Upper lobe of left lung (tissue), 6 donors: ENCODE measurements at regions not wholly inside any gene's neighbourhood (a gene's known extent, or its start where the extent isn't known, plus 50 kb on each side); places are given as distances from the start of the nearest gene placed in this dataset.

Source experiments
- ATAC-seq, 2 donors: fragments of 200-7000 bp; cut with Tn5 transposase; one replicate each; pipeline ENCODE4 v1.9.1; 2022; ENCODE audit warnings: mild to moderate bottlenecking in 2 of 2, moderate library complexity in 2 of 2; ENCODE audit not compliant: low FRiP score in 2 of 2
- DNase-seq, 2 donors: peaks; one replicate each; pipeline ENCODE4 v3.0.0-alpha.2; 2019 to 2020
- H3K27ac ChIP-seq, 4 donors: fragments of 200-600 bp; sonication (generic); one replicate each; pipeline ENCODE4 v1.5.1; 2016 to 2019
- H3K27me3 ChIP-seq, 4 donors: fragments of 200-600 bp; sonication (generic); one replicate each; pipeline ENCODE4 v1.5.1; 2017 to 2019
- H3K36me3 ChIP-seq, 4 donors: fragments of 200-600 bp; sonication (generic); one replicate each; pipeline ENCODE4 v1.5.1; 2016 to 2019
- H3K4me1 ChIP-seq, 4 donors: fragments of 200-600 bp; sonication (generic); one replicate each; pipeline ENCODE4 v1.5.1; 2018 to 2019
- H3K4me3 ChIP-seq, 4 donors: fragments of 200-600 bp; sonication (generic); one replicate each; pipeline ENCODE4 v1.5.1; 2017 to 2019; ENCODE audit warnings: mild to moderate bottlenecking in 2 of 4, moderate library complexity in 1 of 4
- H3K9me3 ChIP-seq, 4 donors: fragments of 200-600 bp; sonication (generic); one replicate each; pipeline ENCODE4 v1.5.1; 2018 to 2019
- EP300 ChIP-seq, 4 donors: sonication (generic); formaldehyde crosslinking; IDR thresholded peaks; one replicate each; pipeline ENCODE4 v1.5.1; 2017; ENCODE audit warnings: antibody characterized with exemption in 4 of 4, control low read depth in 2 of 4
- POLR2A ChIP-seq, 4 donors: fragments of 450-650 bp; IDR thresholded peaks; one replicate each; pipeline ENCODE4 v1.5.1; 2016 to 2017; ENCODE audit warnings: antibody characterized with exemption in 4 of 4, mild to moderate bottlenecking in 2 of 4
- POLR2AphosphoS5 ChIP-seq, 2 donors: sonication (generic); formaldehyde crosslinking; IDR thresholded peaks; one replicate each; pipeline ENCODE4 v1.5.1; 2017; ENCODE audit warnings: antibody characterized with exemption in 2 of 2
- WGBS, 2 donors: methylation state at CpG; one replicate each; pipeline ENCODE4 v1.1.5; 2017 to 2018; 5-methylcytosine and 5-hydroxymethylcytosine counted together
- TF ChIP-seq, protein P1 (sequence below), 6 experiments: fragments of 450-650 bp in 4 of 6; fragments of 200-600 bp in 2 of 6; sonication (generic) in 2 of 6; IDR thresholded peaks; one replicate each; pipeline ENCODE4 v1.5.1; 2016 to 2019; ENCODE audit warnings: antibody characterized with exemption in 6 of 6
- donor health status: DM: no; HTN: no; CAD: no; lungs with moderate emphysema.
- donor health status: DM: no; HTN: yes; CAD: no; lungs with severe emphysema.

DNA sequence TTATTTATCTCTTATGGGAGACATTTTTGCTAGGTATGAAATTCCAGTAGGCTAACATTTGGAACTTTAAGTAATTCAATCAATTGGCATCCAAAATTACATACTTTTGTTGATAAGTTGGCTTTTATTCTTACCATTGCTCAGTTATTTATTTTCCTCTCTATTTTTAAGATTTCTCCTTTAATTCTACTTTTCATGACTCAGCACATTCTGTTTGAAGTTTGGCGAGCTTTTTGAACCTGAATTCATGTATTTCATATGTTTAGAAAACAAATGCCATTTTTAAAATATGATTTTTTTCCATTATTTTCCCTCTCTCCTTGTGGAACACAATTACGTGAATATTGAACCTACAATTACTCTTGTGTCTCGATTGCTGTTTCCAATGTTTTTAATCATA lies 2896.3 kb upstream of the PCDH20 start:
- TF ChIP-seq, protein P1, sequence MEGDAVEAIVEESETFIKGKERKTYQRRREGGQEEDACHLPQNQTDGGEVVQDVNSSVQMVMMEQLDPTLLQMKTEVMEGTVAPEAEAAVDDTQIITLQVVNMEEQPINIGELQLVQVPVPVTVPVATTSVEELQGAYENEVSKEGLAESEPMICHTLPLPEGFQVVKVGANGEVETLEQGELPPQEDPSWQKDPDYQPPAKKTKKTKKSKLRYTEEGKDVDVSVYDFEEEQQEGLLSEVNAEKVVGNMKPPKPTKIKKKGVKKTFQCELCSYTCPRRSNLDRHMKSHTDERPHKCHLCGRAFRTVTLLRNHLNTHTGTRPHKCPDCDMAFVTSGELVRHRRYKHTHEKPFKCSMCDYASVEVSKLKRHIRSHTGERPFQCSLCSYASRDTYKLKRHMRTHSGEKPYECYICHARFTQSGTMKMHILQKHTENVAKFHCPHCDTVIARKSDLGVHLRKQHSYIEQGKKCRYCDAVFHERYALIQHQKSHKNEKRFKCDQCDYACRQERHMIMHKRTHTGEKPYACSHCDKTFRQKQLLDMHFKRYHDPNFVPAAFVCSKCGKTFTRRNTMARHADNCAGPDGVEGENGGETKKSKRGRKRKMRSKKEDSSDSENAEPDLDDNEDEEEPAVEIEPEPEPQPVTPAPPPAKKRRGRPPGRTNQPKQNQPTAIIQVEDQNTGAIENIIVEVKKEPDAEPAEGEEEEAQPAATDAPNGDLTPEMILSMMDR (IDR thresholded peaks at IDR 0.05) = no peak
- TF ChIP-seq POLR2A (IDR thresholded peaks at IDR 0.05) (no peak), POLR2AphosphoS5 (IDR thresholded peaks at IDR 0.05) (no peak), EP300 (IDR thresholded peaks at IDR 0.05) (no peak)
- no peak overlapping the region for H3K4me3 ChIP-seq

DNA sequence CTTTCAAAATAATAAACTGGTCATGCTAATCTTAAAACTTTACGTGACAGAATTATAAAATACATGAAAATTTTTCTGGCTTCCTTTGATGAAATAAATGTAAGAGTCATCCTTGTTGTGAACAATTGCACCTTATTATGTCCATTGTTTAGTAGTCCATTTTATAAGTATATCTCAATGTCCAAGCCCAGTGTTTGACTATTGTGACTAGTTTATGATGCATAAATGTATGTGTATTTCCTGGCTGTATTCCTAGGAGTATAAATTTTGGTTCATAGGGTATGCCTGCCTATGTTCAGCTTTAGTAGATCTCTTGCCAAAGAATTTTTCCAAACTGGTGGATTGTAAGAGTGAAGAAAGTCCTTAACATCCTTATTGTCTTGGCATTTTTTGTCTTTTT lies 2895.5 kb upstream of the PCDH20 start:
- no peak for ATAC-seq
- H3K4me3 ChIP-seq = no peak overlapping the region
- WGBS, 2 donors = 79 to 81% methylated on average over 1 of the region's 1 CpG
- no peaks in the 10 kb centered on the region for H3K9me3 ChIP-seq
- no peaks in the 10 kb centered on the region for H3K4me1 ChIP-seq
- TF ChIP-seq EP300 (IDR thresholded peaks at IDR 0.05) = no peak
- TF ChIP-seq, protein P1 (IDR thresholded peaks at IDR 0.05) = no peak
- H3K27ac ChIP-seq = no peak overlapping the region
- DNase-seq = no peak
- H3K36me3 ChIP-seq = no peaks in the 10 kb centered on the region
- no peaks in the 10 kb centered on the region for H3K27me3 ChIP-seq

More for the DNA sequence above, 2896.3 kb upstream of the PCDH20 start:
- Histone ChIP-seq H3K4me1 (no peaks in the 10 kb centered on the region), H3K36me3 (no peaks in the 10 kb centered on the region), H3K9me3 (no peaks in the 10 kb centered on the region), H3K27ac (no peak overlapping the region), H3K27me3 (no peaks in the 10 kb centered on the region)
- ATAC-seq (no peak), DNase-seq (no peak)
- WGBS, 2 donors = 84 to 89% methylated on average over 3 of the region's 3 CpGs

DNA sequence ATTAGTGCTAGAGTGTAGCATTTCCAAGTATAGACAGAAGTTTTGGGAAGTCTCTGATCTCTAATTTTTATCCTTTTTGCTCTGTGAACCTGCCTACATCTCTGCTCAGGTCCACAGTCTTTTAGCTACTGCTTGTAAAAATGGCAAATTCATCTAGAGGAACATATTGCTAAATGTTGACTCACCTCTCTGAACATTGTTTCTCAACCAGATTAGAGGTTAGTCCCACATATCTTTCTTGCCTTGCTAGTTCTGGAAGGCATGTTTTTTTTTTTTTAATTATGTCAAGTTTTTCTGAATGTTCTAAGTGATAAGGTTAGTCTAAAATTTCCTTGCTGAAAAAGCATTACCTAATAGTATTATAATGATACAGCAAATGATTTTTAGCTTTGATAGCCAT lies 2889.6 kb upstream of the PCDH20 start:
- no peak for DNase-seq
- H3K4me1 ChIP-seq = no peaks in the 10 kb centered on the region
- TF ChIP-seq, protein P1 (IDR thresholded peaks at IDR 0.05) = no peak
- H3K27me3 ChIP-seq = no peaks in the 10 kb centered on the region
- H3K4me3 ChIP-seq = no peak overlapping the region
- no peaks in the 10 kb centered on the region for H3K9me3 ChIP-seq
- H3K36me3 ChIP-seq = no peaks in the 10 kb centered on the region
- no peak overlapping the region for H3K27ac ChIP-seq
- no peak for ATAC-seq

DNA sequence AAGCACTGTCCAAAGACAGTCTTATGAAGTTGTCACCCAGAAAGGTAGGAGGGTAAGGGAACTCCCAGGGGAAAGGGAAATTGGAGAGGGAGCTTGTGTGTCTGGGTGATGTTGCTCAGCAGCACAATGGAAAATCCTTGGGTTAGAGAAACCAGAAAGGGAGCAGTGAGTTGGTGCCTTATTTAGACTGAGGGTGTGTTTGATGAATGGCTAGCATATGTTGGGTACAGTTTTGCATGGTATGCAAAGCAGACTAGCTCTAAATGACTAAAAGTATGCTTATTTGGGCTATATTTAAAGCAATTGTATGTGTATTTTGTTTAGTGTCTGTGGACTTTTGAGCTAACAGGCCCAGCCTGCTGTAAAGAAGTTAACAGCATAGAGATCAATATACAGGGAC lies 2884.6 kb upstream of the PCDH20 start:
- Histone ChIP-seq H3K36me3 (no peaks in the 10 kb centered on the region), H3K9me3 (no peaks in the 10 kb centered on the region), H3K27me3 (no peaks in the 10 kb centered on the region), H3K27ac (no peak overlapping the region), H3K4me1 (no peaks in the 10 kb centered on the region), H3K4me3 (no peak overlapping the region)
- TF ChIP-seq EP300 (IDR thresholded peaks at IDR 0.05) = no peak
- ATAC-seq = no peak
- no peak for DNase-seq

DNA sequence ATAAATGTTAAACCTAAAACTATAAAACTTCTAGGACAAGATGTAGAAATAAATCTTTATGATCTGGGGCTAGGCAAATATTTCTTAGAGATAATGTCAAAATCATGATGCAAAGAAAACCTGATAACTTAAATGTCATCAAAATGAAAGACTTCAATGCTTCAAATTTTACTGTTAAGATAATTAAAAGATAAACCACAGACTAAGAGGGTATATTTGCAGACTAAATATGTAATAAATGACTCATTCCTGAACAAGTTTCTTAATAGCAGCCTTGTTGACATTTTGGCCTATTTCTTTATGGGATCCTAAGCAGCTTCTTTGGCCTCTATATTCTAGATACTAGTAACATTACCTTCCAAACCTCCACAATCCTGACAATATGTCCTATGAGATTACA lies 2878.3 kb upstream of the PCDH20 start:
- ATAC-seq (no peak), DNase-seq (no peak)
- Histone ChIP-seq H3K27me3 (no peaks in the 10 kb centered on the region), H3K36me3 (no peaks in the 10 kb centered on the region), H3K27ac (no peak overlapping the region), H3K9me3 (no peaks in the 10 kb centered on the region), H3K4me1 (no peaks in the 10 kb centered on the region), H3K4me3 (no peak overlapping the region)
- TF ChIP-seq POLR2AphosphoS5 (IDR thresholded peaks at IDR 0.05) (no peak), EP300 (IDR thresholded peaks at IDR 0.05) (no peak), POLR2A (IDR thresholded peaks at IDR 0.05) (no peak)
- TF ChIP-seq, protein P1 (IDR thresholded peaks at IDR 0.05) = no peak

DNA sequence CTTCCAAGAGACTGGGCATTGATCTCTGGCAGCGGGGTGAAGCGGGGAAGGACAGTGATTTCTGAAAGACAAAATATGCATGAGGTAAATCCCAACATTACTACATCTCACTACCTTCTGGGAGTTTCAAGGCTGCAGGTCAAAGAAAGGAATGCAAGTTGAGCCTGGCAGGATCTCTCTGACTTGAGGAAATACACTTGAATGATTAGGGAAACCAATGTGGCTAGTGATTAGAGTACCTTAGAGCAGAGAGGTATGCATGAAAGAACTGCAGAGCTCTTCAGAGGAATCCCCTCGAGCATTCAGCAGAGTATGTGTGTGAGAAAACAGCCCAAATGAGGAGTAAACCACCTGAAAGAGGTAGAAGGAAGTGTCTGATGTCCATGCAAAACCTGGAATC lies 2874.1 kb upstream of the PCDH20 start:
- no peaks in the 10 kb centered on the region for H3K27me3 ChIP-seq
- H3K4me1 ChIP-seq = no peaks in the 10 kb centered on the region
- ATAC-seq (no peak), DNase-seq (no peak)
- H3K9me3 ChIP-seq = no peaks in the 10 kb centered on the region
- H3K36me3 ChIP-seq = no peaks in the 10 kb centered on the region
- TF ChIP-seq POLR2A (IDR thresholded peaks at IDR 0.05) (no peak), POLR2AphosphoS5 (IDR thresholded peaks at IDR 0.05) (no peak), EP300 (IDR thresholded peaks at IDR 0.05) (no peak)
- TF ChIP-seq, protein P1 (IDR thresholded peaks at IDR 0.05) = no peak
- WGBS, 2 donors = 78 to 79% methylated on average over 3 of the region's 3 CpGs
- no peak overlapping the region for H3K27ac ChIP-seq
- no peak overlapping the region for H3K4me3 ChIP-seq
